Bronchial epithelial cell (primary cell): ENCODE measurements at regions not wholly inside any gene's neighbourhood (a gene's known extent, or its start where the extent isn't known, plus 50 kb on each side); places are given as distances from the start of the nearest gene placed in this dataset.

Experiments used
- DNase-seq: peaks from one replicate; pipeline ENCODE4 v3.0.0-alpha.2; 2010; ENCODE audit warnings: low read depth
- FAIRE-seq: peaks from 2 replicates; lab custom pipeline; 2011; peaks lifted over from hg19 to GRCh38; lab: Jason Lieb, UNC
- H3K27me3 ChIP-seq: 2 replicates; pipeline ENCODE4 v1.5.1; 2011; ENCODE audit warnings: low read length; ENCODE audit not compliant: control insufficient read depth, insufficient read depth
- H3K36me3 ChIP-seq: 2 replicates; pipeline ENCODE4 v1.5.1; 2011; ENCODE audit warnings: low read length; ENCODE audit not compliant: control insufficient read depth, insufficient read depth
- H3K4me3 ChIP-seq: 2 replicates; pipeline ENCODE4 v1.5.1; 2011; ENCODE audit warnings: mild to moderate bottlenecking, low read depth, low read length, control low read depth
- CTCF ChIP-seq: IDR thresholded peaks from 2 replicates; pipeline ENCODE4 v1.5.1; 2011; ENCODE audit warnings: mild to moderate bottlenecking, moderate library complexity, low read length, control low read depth, inconsistent platforms; ENCODE audit not compliant: insufficient read depth, severe bottlenecking

GRCh38 chr6:16930432-16930831 is 169.2 kb upstream of the ATXN1 start:
- no peaks in the 10 kb centered on the region for H3K36me3 ChIP-seq
- DNase-seq (no peak), FAIRE-seq (no peak)
- H3K27me3 ChIP-seq = peaks cover 5% of the 10 kb centered on the region
- H3K4me3 ChIP-seq = no peak overlapping the region
- TF ChIP-seq CTCF = no peak

GRCh38 chr6:16929809-16930208 is 168.5 kb upstream of the ATXN1 start:
- FAIRE-seq (no peak), DNase-seq (peak; percentile 31)
- TF ChIP-seq CTCF = no peak

GRCh38 chr6:16928387-16928786 is 167.1 kb upstream of the ATXN1 start:
- H3K27me3 ChIP-seq = peaks cover 2% of the 10 kb centered on the region
- DNase-seq (no peak), FAIRE-seq (no peak)
- H3K4me3 ChIP-seq = no peak overlapping the region
- no peaks in the 10 kb centered on the region for H3K36me3 ChIP-seq
- TF ChIP-seq CTCF = no peak

More at GRCh38 chr6:16929809-16930208, 168.5 kb upstream of the ATXN1 start:
- Histone ChIP-seq H3K4me3 (no peak overlapping the region), H3K27me3 (peaks cover 5% of the 10 kb centered on the region), H3K36me3 (no peaks in the 10 kb centered on the region)

- H3K36me3 ChIP-seq = no peaks in the 10 kb centered on the region
- no peak overlapping the region for H3K4me3 ChIP-seq
- no peak for DNase-seq
- FAIRE-seq = no peak
- H3K27me3 ChIP-seq = peaks cover 2% of the 10 kb centered on the region
- no peak for TF ChIP-seq CTCF
Measured at GRCh38 chr6:16927205-16927604, 165.9 kb upstream of the ATXN1 start.

- FAIRE-seq (no peak), DNase-seq (no peak)
- Histone ChIP-seq H3K4me3 (no peak overlapping the region), H3K36me3 (no peaks in the 10 kb centered on the region), H3K27me3 (peaks cover 2% of the 10 kb centered on the region)
- no peak for TF ChIP-seq CTCF
Measured at GRCh38 chr6:16925461-16925860, 164.2 kb upstream of the ATXN1 start.

- TF ChIP-seq CTCF = no peak
- Histone ChIP-seq H3K27me3 (no peaks in the 10 kb centered on the region), H3K36me3 (no peaks in the 10 kb centered on the region), H3K4me3 (no peak overlapping the region)
- no peak for DNase-seq
- FAIRE-seq = no peak
Measured at GRCh38 chr6:16922282-16922681, 161.0 kb upstream of the ATXN1 start.
